NCI-H69 (cell line): ENCODE measurements at regions not wholly inside any gene's neighbourhood (a gene's known extent, or its start where the extent isn't known, plus 50 kb on each side); places are given as distances from the start of the nearest gene placed in this dataset.
"Not testable (repeated sequence)": the region's sequence is repeated elsewhere in the genome, so short reads cannot be mapped to it uniquely, and the experiment has no call there.

ENCODE experiments used
- DNase-seq: peaks from one replicate; lab custom pipeline; 2025; lab: John Stamatoyannopoulos, UW

GRCh38 chr2:142572346-142573132, 304.9 kb upstream of the KYNU start:
- no peak for DNase-seq

- DNase-seq, result no peak
Observed at GRCh38 chr2:142571934-142572333, 305.5 kb upstream of the KYNU start.

GRCh38 chr2:142562900-142563299, 314.6 kb upstream of the KYNU start:
- DNase-seq, result no peak

- no peak for DNase-seq
Observed at GRCh38 chr2:142561656-142562055, 315.8 kb upstream of the KYNU start.

- DNase-seq, result no peak
Observed at GRCh38 chr2:142557391-142557790, 320.1 kb upstream of the KYNU start.

- DNase-seq, result not testable (repeated sequence)
Observed at GRCh38 chr2:142545999-142546398, 331.5 kb upstream of the KYNU start.

GRCh38 chr2:142545036-142545435, 332.4 kb upstream of the KYNU start:
- DNase-seq, result no peak

GRCh38 chr2:142544173-142544572, 333.3 kb upstream of the KYNU start:
- DNase-seq, result no peak

GRCh38 chr2:142542431-142542910, 335.0 kb upstream of the KYNU start:
- no peak for DNase-seq

- no peak for DNase-seq
Observed at GRCh38 chr2:142536966-142537365, 340.5 kb upstream of the KYNU start.

GRCh38 chr2:142536492-142536891, 341.0 kb upstream of the KYNU start:
- no peak for DNase-seq

GRCh38 chr2:142535311-142535710, 342.2 kb upstream of the KYNU start:
- no peak for DNase-seq

- DNase-seq, result no peak
Observed at GRCh38 chr2:142533177-142533576, 344.3 kb upstream of the KYNU start.

GRCh38 chr2:142531377-142531776, 346.1 kb upstream of the KYNU start:
- no peak for DNase-seq

GRCh38 chr2:142525720-142526119, 351.7 kb upstream of the KYNU start:
- no peak for DNase-seq

GRCh38 chr2:142521492-142521891, 356.0 kb upstream of the KYNU start:
- DNase-seq, result no peak

- peak; percentile 1 for DNase-seq
Observed at GRCh38 chr2:142515493-142515892, 362.0 kb upstream of the KYNU start.

GRCh38 chr2:142509401-142509800, 368.1 kb upstream of the KYNU start:
- DNase-seq, result no peak

- DNase-seq, result no peak
Observed at GRCh38 chr2:142504754-142505153, 372.7 kb upstream of the KYNU start.

GRCh38 chr2:142502402-142502801, 371.6 kb upstream of the LRP1B start:
- no peak for DNase-seq

- DNase-seq, result peak; percentile 7
Observed at GRCh38 chr2:142495141-142495540, 364.3 kb upstream of the LRP1B start.

GRCh38 chr2:142489631-142490030, 358.8 kb upstream of the LRP1B start:
- DNase-seq, result not testable (repeated sequence)

GRCh38 chr2:142484111-142484510, 353.3 kb upstream of the LRP1B start:
- no peak for DNase-seq

- DNase-seq, result no peak
Observed at GRCh38 chr2:142483653-142484052, 352.8 kb upstream of the LRP1B start.
